Keratinocyte (primary cell): ENCODE measurements at regions not wholly inside any gene's neighbourhood (a gene's known extent, or its start where the extent isn't known, plus 50 kb on each side); places are given as distances from the start of the nearest gene placed in this dataset.

Source experiments
- DNase-seq: peaks from one replicate; pipeline ENCODE4 v3.0.0-alpha.2; 2011; ENCODE audit warnings: low read depth, missing footprints, low spot score
- FAIRE-seq: peaks from 2 replicates; lab custom pipeline; 2011; peaks lifted over from hg19 to GRCh38; lab: Jason Lieb, UNC
- H2AFZ ChIP-seq: 2 replicates; pipeline ENCODE4 v1.6.0; 2012; ENCODE audit warnings: low read length, control low read depth, inconsistent platforms; ENCODE audit not compliant: control insufficient read depth
- H3K27ac ChIP-seq: 2 replicates; pipeline ENCODE4 v1.5.1; 2011; ENCODE audit warnings: low read length; ENCODE audit not compliant: control insufficient read depth, insufficient read depth
- H3K27me3 ChIP-seq: 3 replicates; pipeline ENCODE4 v1.6.0; 2011; ENCODE audit warnings: low read length; ENCODE audit not compliant: control insufficient read depth, insufficient read depth; ENCODE audit errors: extremely low read depth
- H3K36me3 ChIP-seq, 2 experiments: 2 replicates in 1 of 2; 3 replicates in 1 of 2; pipeline ENCODE4 v1.5.1; 2011; ENCODE audit warnings: low read length in 2 of 2, mild to moderate bottlenecking in 1 of 2; ENCODE audit not compliant: control insufficient read depth in 2 of 2, insufficient read depth in 2 of 2; ENCODE audit errors: extremely low read depth in 1 of 2
- H3K4me1 ChIP-seq: 3 replicates; pipeline ENCODE4 v1.5.1; 2011; ENCODE audit warnings: low read length; ENCODE audit not compliant: control insufficient read depth, insufficient read depth; ENCODE audit errors: extremely low read depth
- H3K4me2 ChIP-seq: 3 replicates; pipeline ENCODE4 v1.6.0; 2011; ENCODE audit warnings: low read depth, low read length; ENCODE audit not compliant: control insufficient read depth, insufficient read depth; ENCODE audit errors: extremely low read depth
- H3K4me3 ChIP-seq, 3 experiments: fragments of 200-600 bp in 1 of 3; sonication (generic) in 1 of 3; 2 replicates in 2 of 3; 3 replicates in 1 of 3; pipeline ENCODE4 v1.5.1; 2011 to 2016; ENCODE audit warnings: low read length in 3 of 3, mild to moderate bottlenecking in 3 of 3, control low read depth in 2 of 3, inconsistent platforms in 1 of 3, low read depth in 1 of 3, mixed read lengths in 1 of 3, mixed run types in 1 of 3, moderate library complexity in 1 of 3; ENCODE audit not compliant: control insufficient read depth in 2 of 3, insufficient read depth in 2 of 3; ENCODE audit errors: extremely low read depth in 1 of 3
- H3K79me2 ChIP-seq: 2 replicates; pipeline ENCODE4 v1.6.0; 2012; ENCODE audit warnings: low read length; ENCODE audit not compliant: control insufficient read depth, insufficient read depth
- H3K9ac ChIP-seq: 3 replicates; pipeline ENCODE4 v1.6.0; 2011; ENCODE audit warnings: low read length; ENCODE audit not compliant: control insufficient read depth, insufficient read depth; ENCODE audit errors: extremely low read depth
- H3K9me1 ChIP-seq: 3 replicates; pipeline ENCODE4 v1.6.0; 2011; ENCODE audit warnings: low read length; ENCODE audit not compliant: control insufficient read depth, insufficient read depth; ENCODE audit errors: extremely low read depth
- H3K9me3 ChIP-seq: 2 replicates; pipeline ENCODE4 v1.5.1; 2012; ENCODE audit warnings: low read depth, low read length; ENCODE audit not compliant: control insufficient read depth
- H4K20me1 ChIP-seq: 3 replicates; pipeline ENCODE4 v1.6.0; 2011; ENCODE audit warnings: low read length; ENCODE audit not compliant: control insufficient read depth, insufficient read depth; ENCODE audit errors: extremely low read depth
- EZH2 ChIP-seq: IDR thresholded peaks from one replicate; pipeline ENCODE4 v1.6.1; 2012; ENCODE audit warnings: inconsistent platforms, mild to moderate bottlenecking, low read length, moderate library complexity
- dilution Hi-C: fragments of 300-500 bp; cut with MboI; formaldehyde crosslinking; loops from one replicate; pipeline ENCODE4 v1.7.0; 2020; ENCODE audit warnings: low sequenced_read_pairs; ENCODE audit not compliant: extremely low pct_ligation_motif_present
- TF ChIP-seq, protein P1 (sequence below), 3 experiments: IDR thresholded peaks in 1 of 3; conservative IDR thresholded peaks in 1 of 3; optimal IDR thresholded peaks in 1 of 3; 2 replicates in 2 of 3; 3 replicates in 1 of 3; pipeline versions ENCODE3 to v1.5.1; 2011; ENCODE audit warnings: low read length in 3 of 3, mild to moderate bottlenecking in 3 of 3, moderate library complexity in 2 of 3, control low read depth in 1 of 3, inconsistent platforms in 1 of 3; ENCODE audit not compliant: insufficient read depth in 2 of 3; ENCODE audit errors: extremely low read depth in 1 of 3

DNA sequence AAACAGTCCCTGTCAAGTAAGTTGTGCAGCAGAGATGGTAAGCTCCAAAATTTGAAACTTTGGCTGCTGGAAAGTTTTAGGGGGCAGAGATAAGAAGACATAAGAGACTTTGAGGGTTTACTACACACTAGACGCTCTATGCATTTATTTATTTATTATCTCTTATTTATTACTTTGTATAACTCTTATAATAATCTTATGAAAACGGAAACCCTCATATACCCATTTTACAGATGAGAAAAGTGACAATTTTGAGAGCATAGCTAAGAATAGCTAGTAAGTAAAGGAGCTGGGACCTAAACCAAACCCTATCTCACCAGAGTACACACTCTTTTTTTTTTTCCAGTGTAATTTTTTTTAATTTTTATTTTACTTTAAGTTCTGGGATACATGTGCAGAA, 112.8 kb upstream of the PKDCC start:
- Histone ChIP-seq H2AFZ (no peak overlapping the region), H3K4me3 (no peak overlapping the region), H3K4me2 (no peak overlapping the region), H4K20me1 (no peaks in the 10 kb centered on the region), H3K4me1 (no peaks in the 10 kb centered on the region), H3K9me1 (no peaks in the 10 kb centered on the region), H3K9ac (no peak overlapping the region), H3K36me3 (no peaks in the 10 kb centered on the region), H3K27me3 (no peaks in the 10 kb centered on the region), H3K9me3 (no peaks in the 10 kb centered on the region), H3K27ac (no peak overlapping the region), H3K79me2 (no peaks in the 10 kb centered on the region)
- DNase-seq (no peak), FAIRE-seq (no peak)
- TF ChIP-seq, protein P1, sequence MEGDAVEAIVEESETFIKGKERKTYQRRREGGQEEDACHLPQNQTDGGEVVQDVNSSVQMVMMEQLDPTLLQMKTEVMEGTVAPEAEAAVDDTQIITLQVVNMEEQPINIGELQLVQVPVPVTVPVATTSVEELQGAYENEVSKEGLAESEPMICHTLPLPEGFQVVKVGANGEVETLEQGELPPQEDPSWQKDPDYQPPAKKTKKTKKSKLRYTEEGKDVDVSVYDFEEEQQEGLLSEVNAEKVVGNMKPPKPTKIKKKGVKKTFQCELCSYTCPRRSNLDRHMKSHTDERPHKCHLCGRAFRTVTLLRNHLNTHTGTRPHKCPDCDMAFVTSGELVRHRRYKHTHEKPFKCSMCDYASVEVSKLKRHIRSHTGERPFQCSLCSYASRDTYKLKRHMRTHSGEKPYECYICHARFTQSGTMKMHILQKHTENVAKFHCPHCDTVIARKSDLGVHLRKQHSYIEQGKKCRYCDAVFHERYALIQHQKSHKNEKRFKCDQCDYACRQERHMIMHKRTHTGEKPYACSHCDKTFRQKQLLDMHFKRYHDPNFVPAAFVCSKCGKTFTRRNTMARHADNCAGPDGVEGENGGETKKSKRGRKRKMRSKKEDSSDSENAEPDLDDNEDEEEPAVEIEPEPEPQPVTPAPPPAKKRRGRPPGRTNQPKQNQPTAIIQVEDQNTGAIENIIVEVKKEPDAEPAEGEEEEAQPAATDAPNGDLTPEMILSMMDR (optimal IDR thresholded peaks at IDR 0.05 in 1 of 3, IDR thresholded peaks at IDR 0.05 in 1 of 3, conservative IDR thresholded peaks at IDR 0.05 in 1 of 3; ENCODE audit: extremely low read depth in 1 of 3, insufficient read depth in 2 of 3, low read length in 3 of 3): no peak
- TF ChIP-seq EZH2: no peak
- dilution Hi-C loops: no loop called here

DNA sequence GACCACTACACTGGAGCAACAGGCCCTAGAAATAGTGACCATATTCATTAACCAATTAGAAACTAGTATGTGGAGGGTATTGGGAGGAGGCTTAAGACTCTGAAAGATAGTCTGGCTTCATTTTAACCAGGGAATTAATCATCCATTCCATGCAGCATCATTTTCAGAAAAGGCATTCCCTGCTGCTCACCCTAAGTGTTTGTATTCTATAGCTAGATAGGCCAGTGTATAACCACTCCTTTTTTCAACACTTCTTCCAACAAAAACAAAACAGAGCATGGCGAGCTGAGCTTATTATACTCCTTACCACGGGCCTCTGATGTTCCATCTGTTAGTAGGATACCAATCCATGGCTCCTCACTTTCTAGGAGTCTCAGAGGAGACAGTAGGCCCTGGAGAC, 112.0 kb upstream of the PKDCC start:
- H3K9me1 ChIP-seq: no peaks in the 10 kb centered on the region
- no peak overlapping the region for H3K27ac ChIP-seq
- no peaks in the 10 kb centered on the region for H3K79me2 ChIP-seq
- H3K4me3 ChIP-seq: no peak overlapping the region
- H3K36me3 ChIP-seq: no peaks in the 10 kb centered on the region
- no peak for TF ChIP-seq EZH2
- TF ChIP-seq, protein P1 (optimal IDR thresholded peaks at IDR 0.05 in 1 of 3, IDR thresholded peaks at IDR 0.05 in 1 of 3, conservative IDR thresholded peaks at IDR 0.05 in 1 of 3; ENCODE audit: extremely low read depth in 1 of 3, insufficient read depth in 2 of 3, low read length in 3 of 3): no peak
- H3K27me3 ChIP-seq: no peaks in the 10 kb centered on the region
- no peaks in the 10 kb centered on the region for H3K4me1 ChIP-seq
- no peak overlapping the region for H3K4me2 ChIP-seq
- no peak overlapping the region for H2AFZ ChIP-seq
- H4K20me1 ChIP-seq: no peaks in the 10 kb centered on the region
- DNase-seq: no peak
- FAIRE-seq: no peak
- dilution Hi-C loops: no loop called here
- no peak overlapping the region for H3K9ac ChIP-seq
- no peaks in the 10 kb centered on the region for H3K9me3 ChIP-seq
